Testis (tissue), 2 donors: ENCODE measurements at regions not wholly inside any gene's neighbourhood (a gene's known extent, or its start where the extent isn't known, plus 50 kb on each side); places are given as distances from the start of the nearest gene placed in this dataset.

Experiments
- DNase-seq: peaks from one replicate; pipeline ENCODE4 v3.0.0-alpha.2; 2019
- H3K27ac ChIP-seq, 2 donors: fragments of 200-600 bp; sonication (generic); one replicate each; pipeline ENCODE4 v1.5.1; 2019
- H3K27me3 ChIP-seq: fragments of 200-600 bp; sonication (generic); one replicate; pipeline ENCODE4 v1.5.1; 2019
- H3K36me3 ChIP-seq: fragments of 200-600 bp; sonication (generic); one replicate; pipeline ENCODE4 v1.5.1; 2017; ENCODE audit warnings: low read depth; ENCODE audit errors: missing control alignments
- H3K4me1 ChIP-seq: fragments of 200-600 bp; sonication (generic); one replicate; pipeline ENCODE4 v1.5.1; 2019
- H3K4me3 ChIP-seq, 2 donors: fragments of 200-600 bp; sonication (generic); one replicate each; pipeline ENCODE4 v1.5.1; 2017 to 2019
- H3K9me3 ChIP-seq: fragments of 200-600 bp; sonication (generic); one replicate; pipeline ENCODE4 v1.5.1; 2017
- POLR2A ChIP-seq: fragments of 450-650 bp; IDR thresholded peaks from one replicate; pipeline ENCODE4 v1.6.1; 2017; ENCODE audit warnings: antibody characterized with exemption, mild to moderate bottlenecking, moderate library complexity
- WGBS, 2 donors: methylation state at CpG; one replicate each; pipeline ENCODE4 v1.1.5; 2018; 5-methylcytosine and 5-hydroxymethylcytosine counted together
- intact Hi-C: fragments of 100-400 bp; cut with DNase I; formaldehyde crosslinking; loops from one replicate; pipeline ENCODE4 v1.15.1; 2023; ENCODE audit warnings: low total_unique reads
- TF ChIP-seq, protein P1 (sequence below), 3 experiments: fragments of 450-650 bp in 2 of 3; fragments of 200-600 bp in 1 of 3; sonication (generic) in 1 of 3; IDR thresholded peaks; one replicate each; pipeline ENCODE4 v1.5.1; 2016 to 2019; ENCODE audit warnings: antibody characterized with exemption in 3 of 3, mild to moderate bottlenecking in 2 of 3, moderate library complexity in 1 of 3

DNA sequence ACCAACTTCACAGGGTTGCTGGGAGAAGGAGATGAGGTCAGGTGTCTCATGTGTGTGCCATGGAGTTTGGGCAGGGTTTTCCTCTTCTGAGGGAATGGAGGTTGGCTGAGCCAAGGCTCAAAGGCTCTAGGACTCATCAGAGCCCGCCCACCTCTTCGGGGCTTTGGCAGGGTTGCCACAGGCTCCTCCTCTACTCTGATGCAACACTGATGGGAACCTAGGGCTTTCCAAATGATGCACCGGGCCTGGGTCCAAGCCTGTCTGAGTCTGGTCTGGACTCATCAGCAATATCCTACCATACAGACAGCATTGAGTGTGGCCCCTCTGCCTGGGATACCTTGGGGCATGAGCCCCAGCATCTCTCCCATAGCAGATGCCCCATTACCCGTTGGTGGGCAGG is 59.5 kb upstream of the LHX1 start:
- Histone ChIP-seq H3K27ac (no peak overlapping the region), H3K9me3 (no peaks in the 10 kb centered on the region), H3K4me1 (no peaks in the 10 kb centered on the region), H3K27me3 (no peaks in the 10 kb centered on the region), H3K4me3 (no peak overlapping the region), H3K36me3 (no peaks in the 10 kb centered on the region)
- intact Hi-C loops, result no loop called here
- WGBS, 2 donors, result 40 to 91% methylated on average over 1 to 4 of the region's 4 CpGs
- DNase-seq, result no peak
- no peak for TF ChIP-seq POLR2A
- TF ChIP-seq, protein P1, sequence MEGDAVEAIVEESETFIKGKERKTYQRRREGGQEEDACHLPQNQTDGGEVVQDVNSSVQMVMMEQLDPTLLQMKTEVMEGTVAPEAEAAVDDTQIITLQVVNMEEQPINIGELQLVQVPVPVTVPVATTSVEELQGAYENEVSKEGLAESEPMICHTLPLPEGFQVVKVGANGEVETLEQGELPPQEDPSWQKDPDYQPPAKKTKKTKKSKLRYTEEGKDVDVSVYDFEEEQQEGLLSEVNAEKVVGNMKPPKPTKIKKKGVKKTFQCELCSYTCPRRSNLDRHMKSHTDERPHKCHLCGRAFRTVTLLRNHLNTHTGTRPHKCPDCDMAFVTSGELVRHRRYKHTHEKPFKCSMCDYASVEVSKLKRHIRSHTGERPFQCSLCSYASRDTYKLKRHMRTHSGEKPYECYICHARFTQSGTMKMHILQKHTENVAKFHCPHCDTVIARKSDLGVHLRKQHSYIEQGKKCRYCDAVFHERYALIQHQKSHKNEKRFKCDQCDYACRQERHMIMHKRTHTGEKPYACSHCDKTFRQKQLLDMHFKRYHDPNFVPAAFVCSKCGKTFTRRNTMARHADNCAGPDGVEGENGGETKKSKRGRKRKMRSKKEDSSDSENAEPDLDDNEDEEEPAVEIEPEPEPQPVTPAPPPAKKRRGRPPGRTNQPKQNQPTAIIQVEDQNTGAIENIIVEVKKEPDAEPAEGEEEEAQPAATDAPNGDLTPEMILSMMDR (IDR thresholded peaks at IDR 0.05), result no peak

DNA sequence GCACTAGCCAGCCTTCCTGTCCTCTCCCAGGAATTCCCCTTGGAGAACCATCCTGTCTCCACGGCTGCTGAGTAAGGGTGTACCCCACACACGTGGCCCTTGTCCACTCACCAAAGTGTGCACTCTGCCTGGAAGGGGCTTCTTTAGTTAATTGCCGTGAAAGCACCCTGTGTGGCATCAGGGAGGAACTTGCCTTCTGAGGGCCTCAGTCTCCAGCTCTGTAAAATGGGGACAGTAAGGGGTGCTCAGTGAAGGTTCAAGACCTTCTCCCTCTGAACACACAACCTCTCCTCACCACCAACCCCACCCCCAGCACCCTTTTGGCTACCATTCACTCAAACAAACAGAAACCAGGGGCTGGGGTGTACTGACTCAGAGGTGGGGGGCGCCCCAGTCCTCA is 59.1 kb upstream of the LHX1 start:
- intact Hi-C loops, result no loop called here
- no peak for DNase-seq
- TF ChIP-seq, protein P1 (IDR thresholded peaks at IDR 0.05), result no peak
- no peak for TF ChIP-seq POLR2A
- WGBS, 2 donors, result 87 to 91% methylated on average over 4 of the region's 4 CpGs
- Histone ChIP-seq H3K27ac (no peak overlapping the region), H3K9me3 (no peaks in the 10 kb centered on the region), H3K4me3 (no peak overlapping the region), H3K4me1 (no peaks in the 10 kb centered on the region), H3K27me3 (no peaks in the 10 kb centered on the region), H3K36me3 (no peaks in the 10 kb centered on the region)

DNA sequence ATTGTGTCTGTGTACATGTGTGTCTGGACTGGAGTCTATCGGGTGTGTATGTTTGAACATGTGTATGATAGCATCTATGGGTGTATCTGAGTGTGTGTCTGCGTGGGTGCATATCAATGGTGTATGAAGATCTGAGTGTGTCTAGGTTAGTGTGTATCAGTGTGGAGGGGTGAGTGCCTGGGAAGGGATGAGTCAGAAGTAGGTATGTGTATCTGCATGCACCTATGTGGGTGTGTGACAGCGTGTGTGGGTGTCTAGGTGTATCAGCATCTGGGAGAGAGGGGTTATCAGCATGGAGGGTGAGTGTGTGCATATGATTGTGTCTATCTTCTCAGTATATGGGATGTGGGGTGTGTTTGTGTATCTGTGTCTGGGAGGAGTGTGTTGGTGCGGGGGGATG is 58.2 kb upstream of the LHX1 start:
- Histone ChIP-seq H3K27ac (no peak overlapping the region), H3K4me1 (no peaks in the 10 kb centered on the region), H3K27me3 (no peaks in the 10 kb centered on the region), H3K4me3 (no peak overlapping the region), H3K9me3 (no peaks in the 10 kb centered on the region), H3K36me3 (no peaks in the 10 kb centered on the region)
- intact Hi-C loops, result no loop called here
- WGBS, 2 donors, result 81 to 84% methylated on average over 4 of the region's 4 CpGs
- no peak for DNase-seq
- no peak for TF ChIP-seq POLR2A
- TF ChIP-seq, protein P1 (IDR thresholded peaks at IDR 0.05), result no peak

DNA sequence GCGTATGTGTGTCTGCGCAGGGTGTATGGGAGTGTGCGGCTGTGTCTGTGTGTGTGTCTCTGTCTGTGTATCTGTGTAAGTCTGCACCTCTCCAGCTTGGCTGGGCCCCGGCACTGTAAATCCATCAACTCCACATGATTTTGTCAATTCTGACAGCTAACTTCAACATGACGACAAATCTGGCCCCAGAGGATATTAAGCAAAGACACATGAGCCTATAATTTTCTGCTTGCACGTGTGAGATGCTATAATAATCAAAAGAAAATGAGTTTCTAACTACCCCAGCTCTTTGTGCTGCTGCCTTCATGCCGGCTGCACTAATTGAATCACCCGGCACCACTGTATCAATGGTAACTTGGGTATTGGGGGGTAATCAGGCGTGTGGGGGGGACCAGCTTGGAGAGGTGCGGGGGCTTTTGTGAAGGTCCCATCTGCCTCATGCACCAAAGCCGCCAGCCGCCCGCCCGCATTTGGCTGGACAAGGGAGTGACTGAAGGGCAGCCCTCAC is 57.6 kb upstream of the LHX1 start:
- Histone ChIP-seq H3K4me3 (no peak overlapping the region), H3K27ac (no peak overlapping the region), H3K27me3 (no peaks in the 10 kb centered on the region), H3K4me1 (peaks cover 4% of the 10 kb centered on the region), H3K9me3 (no peaks in the 10 kb centered on the region), H3K36me3 (no peaks in the 10 kb centered on the region)
- TF ChIP-seq, protein P1 (IDR thresholded peaks at IDR 0.05), result no peak
- no peak for TF ChIP-seq POLR2A
- 75 to 81% methylated on average over 14 of the region's 14 CpGs for WGBS, 2 donors
- DNase-seq, result no peak
- intact Hi-C loops, result loop anchor here (10.0 kb wide), 1 partner anchor 95 kb away; no protein-coding TSS in a partner anchor

DNA sequence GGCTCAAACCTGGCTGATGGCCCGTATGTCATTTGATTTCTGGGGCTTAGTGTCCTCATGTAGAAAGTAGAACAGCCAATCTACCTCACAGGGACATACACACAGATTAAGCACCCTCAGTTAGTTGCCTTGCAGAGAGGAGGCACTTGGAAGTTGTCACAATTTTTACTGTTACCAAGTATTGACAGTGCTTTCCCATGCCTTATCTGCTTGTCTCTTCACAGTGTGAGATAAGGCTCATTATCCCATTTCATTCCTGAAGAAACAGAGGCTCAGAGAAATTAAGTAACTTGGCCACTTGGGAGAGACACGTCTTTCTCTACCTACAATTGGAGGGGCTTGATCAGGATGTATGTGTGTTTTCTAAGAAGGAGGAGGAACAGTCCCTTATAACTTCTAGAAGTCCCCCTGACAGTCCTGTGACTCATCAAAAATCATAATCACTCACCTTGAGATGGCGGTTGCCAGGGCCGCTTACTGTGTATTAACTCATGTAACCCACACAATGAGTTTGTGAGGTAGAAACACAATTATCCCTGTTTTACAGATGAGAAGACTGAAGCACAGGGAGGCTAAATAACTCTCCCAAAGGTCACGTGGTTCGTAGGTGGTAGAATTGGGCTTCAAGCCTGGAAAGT is 56.9 kb upstream of the LHX1 start:
- no peaks in the 10 kb centered on the region for H3K9me3 ChIP-seq
- H3K27ac ChIP-seq, result no peak overlapping the region
- TF ChIP-seq, protein P1 (IDR thresholded peaks at IDR 0.05), result no peak
- TF ChIP-seq POLR2A, result no peak
- no peaks in the 10 kb centered on the region for H3K36me3 ChIP-seq
- H3K27me3 ChIP-seq, result no peaks in the 10 kb centered on the region
- intact Hi-C loops, result loop anchor here (10.0 kb wide), 1 partner anchor 94 kb away; no protein-coding TSS in a partner anchor
- peaks cover 7% of the 10 kb centered on the region for H3K4me1 ChIP-seq
- whole genome bisulfite sequencing, 2 donors, result 81 to 86% methylated on average over 6 of the region's 6 CpGs
- no peak overlapping the region for H3K4me3 ChIP-seq
- DNase-seq, result no peak
